ENCODE measurements at regions not wholly inside any gene's neighbourhood (a gene's known extent, or its start where the extent isn't known, plus 50 kb on each side); places are given as distances from the start of the nearest gene placed in this dataset.

DNA sequence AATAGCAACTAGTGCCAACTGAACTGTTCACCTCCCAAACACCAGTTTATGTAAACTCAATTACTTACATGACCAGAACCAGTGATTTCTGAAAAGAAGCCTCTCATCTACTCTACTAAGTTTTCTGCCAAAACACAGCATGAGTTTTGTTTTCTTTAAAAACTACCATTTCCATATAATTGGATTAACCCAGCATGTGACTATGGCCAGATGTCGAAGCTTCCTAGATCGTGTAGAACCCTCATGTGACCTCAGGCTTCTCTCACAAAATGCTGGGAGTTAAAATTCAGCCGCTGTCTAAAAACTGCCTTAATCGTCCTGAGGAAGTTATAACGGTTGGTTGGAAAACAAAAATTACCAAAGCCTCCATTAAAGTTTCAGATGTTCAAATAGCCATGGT lies 303.5 kb downstream of the IRX1 start:
- TF ChIP-seq, protein P1, sequence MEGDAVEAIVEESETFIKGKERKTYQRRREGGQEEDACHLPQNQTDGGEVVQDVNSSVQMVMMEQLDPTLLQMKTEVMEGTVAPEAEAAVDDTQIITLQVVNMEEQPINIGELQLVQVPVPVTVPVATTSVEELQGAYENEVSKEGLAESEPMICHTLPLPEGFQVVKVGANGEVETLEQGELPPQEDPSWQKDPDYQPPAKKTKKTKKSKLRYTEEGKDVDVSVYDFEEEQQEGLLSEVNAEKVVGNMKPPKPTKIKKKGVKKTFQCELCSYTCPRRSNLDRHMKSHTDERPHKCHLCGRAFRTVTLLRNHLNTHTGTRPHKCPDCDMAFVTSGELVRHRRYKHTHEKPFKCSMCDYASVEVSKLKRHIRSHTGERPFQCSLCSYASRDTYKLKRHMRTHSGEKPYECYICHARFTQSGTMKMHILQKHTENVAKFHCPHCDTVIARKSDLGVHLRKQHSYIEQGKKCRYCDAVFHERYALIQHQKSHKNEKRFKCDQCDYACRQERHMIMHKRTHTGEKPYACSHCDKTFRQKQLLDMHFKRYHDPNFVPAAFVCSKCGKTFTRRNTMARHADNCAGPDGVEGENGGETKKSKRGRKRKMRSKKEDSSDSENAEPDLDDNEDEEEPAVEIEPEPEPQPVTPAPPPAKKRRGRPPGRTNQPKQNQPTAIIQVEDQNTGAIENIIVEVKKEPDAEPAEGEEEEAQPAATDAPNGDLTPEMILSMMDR (IDR thresholded peaks at IDR 0.05; ENCODE audit: extremely low read depth in 1 of 2, insufficient read depth in 1 of 2, low read depth in 1 of 2, low read length in 2 of 2): no peak
- TF ChIP-seq POLR2AphosphoS5 (IDR thresholded peaks at IDR 0.05; ENCODE audit: insufficient read depth, low read depth, low read length): no peak
- TF ChIP-seq EZH2 (IDR thresholded peaks at IDR 0.05; ENCODE audit: borderline replicate concordance, low read depth, low read length, severe bottlenecking): no peak
- TF ChIP-seq POLR2A (IDR thresholded peaks at IDR 0.05; ENCODE audit: low read depth, low read length): no peak
- TF ChIP-seq MYC (IDR thresholded peaks at IDR 0.05; ENCODE audit: low read depth, low read length): no peak
- TF ChIP-seq, protein P2, sequence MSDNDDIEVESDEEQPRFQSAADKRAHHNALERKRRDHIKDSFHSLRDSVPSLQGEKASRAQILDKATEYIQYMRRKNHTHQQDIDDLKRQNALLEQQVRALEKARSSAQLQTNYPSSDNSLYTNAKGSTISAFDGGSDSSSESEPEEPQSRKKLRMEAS (IDR thresholded peaks at IDR 0.05; ENCODE audit: insufficient read depth, insufficient read length): no peak
